Large intestine (tissue), 3 donors: ENCODE measurements at regions not wholly inside any gene's neighbourhood (a gene's known extent, or its start where the extent isn't known, plus 50 kb on each side); places are given as distances from the start of the nearest gene placed in this dataset.

ENCODE experiments used
- DNase-seq, 2 donors: peaks; one replicate each; pipeline versions ENCODE4 v3.0.0 to v3.0.0-alpha.2; 2013
- H3K27ac ChIP-seq: one replicate; pipeline ENCODE4 v1.5.1; 2013; ENCODE audit warnings: low read length
- H3K27me3 ChIP-seq: 2 replicates; pipeline ENCODE4 v1.6.1; 2013; ENCODE audit warnings: low read length; ENCODE audit not compliant: control insufficient read depth, insufficient read depth
- H3K36me3 ChIP-seq: 2 replicates; pipeline ENCODE4 v1.6.1; 2013; ENCODE audit warnings: low read length; ENCODE audit not compliant: control insufficient read depth, insufficient read depth
- H3K4me1 ChIP-seq: one replicate; pipeline ENCODE4 v1.6.1; 2013; ENCODE audit warnings: low read length; ENCODE audit not compliant: control insufficient read depth, insufficient read depth
- H3K4me3 ChIP-seq: one replicate; pipeline ENCODE4 v1.5.1; 2013; ENCODE audit warnings: low read length
- H3K9me3 ChIP-seq: one replicate; pipeline ENCODE4 v1.6.1; 2013; ENCODE audit warnings: mild to moderate bottlenecking, low read depth, low read length, moderate library complexity; ENCODE audit not compliant: control insufficient read depth
- WGBS: methylation state at CpG from one replicate; pipeline ENCODE4 v1.1.5; 2013; ENCODE audit warnings: low lambda C conversion rate; ENCODE audit not compliant: insufficient coverage; 5-methylcytosine and 5-hydroxymethylcytosine counted together

DNA sequence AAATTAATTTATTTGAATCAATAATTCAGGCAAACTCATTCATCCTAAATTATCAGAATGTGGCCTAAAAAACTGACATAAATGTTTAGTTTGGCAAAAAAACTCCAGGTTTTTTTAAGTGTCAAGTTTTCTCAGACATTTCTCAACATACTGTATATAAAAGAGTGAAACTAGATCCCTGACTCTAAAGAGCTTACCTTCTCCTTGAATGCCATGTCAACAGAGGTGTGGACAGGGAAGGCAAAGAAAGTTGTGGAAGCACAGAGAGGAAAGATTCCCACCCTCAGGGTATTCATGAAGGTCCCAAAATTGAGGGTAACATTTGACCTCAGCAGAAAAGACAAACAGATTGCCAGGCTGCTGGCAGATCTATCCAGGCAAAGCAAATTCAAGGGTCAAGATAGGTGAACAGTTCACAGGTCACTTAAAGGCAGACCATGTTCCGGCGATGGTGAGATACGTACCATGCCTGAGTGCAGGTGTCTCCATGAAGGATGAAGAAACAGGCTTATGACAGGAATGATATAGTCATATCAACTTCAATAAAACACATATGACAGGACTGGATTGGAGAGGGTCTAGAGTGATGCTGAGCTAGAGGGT, 1638.3 kb upstream of the ZEB2 start:
- no peaks in the 10 kb centered on the region for H3K4me1 ChIP-seq
- no peak overlapping the region for H3K4me3 ChIP-seq
- H3K36me3 ChIP-seq: no peaks in the 10 kb centered on the region
- no peak for DNase-seq
- WGBS: no CpG with 5 or more reads among the region's 3 CpGs
- H3K27me3 ChIP-seq: no peaks in the 10 kb centered on the region
- no peaks in the 10 kb centered on the region for H3K9me3 ChIP-seq
- no peak overlapping the region for H3K27ac ChIP-seq

DNA sequence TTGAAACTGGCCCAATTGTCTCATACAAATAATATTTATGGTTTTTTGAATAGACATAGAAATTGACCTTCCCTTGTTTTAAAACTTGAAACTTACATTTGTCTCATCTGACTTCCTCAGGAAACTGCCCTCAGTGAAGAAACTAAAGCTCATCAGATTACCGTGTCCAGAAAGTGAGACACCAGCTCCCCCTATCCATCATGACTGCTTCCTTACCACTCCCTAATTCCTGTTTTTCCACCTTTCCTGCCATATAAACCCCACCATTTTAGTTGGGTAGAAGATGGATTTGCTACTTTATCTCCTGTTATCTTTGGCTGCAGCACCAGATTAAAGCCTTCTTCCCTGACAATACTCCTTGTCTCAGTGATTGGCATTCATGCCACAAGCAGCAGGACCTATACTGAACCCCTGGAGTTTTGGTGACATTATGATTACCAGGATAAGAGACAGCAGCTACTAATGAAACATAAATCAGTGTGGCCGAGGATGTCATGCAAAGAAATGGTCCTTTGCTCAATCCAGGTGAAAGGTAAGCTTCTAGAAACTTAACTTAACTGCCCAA, 1627.6 kb upstream of the ZEB2 start:
- Histone ChIP-seq H3K36me3 (no peaks in the 10 kb centered on the region), H3K27ac (no peak overlapping the region), H3K9me3 (no peaks in the 10 kb centered on the region), H3K4me1 (no peaks in the 10 kb centered on the region), H3K4me3 (no peak overlapping the region), H3K27me3 (no peaks in the 10 kb centered on the region)
- no peak for DNase-seq
- 83% methylated on average over 1 of the region's 2 CpGs for WGBS

DNA sequence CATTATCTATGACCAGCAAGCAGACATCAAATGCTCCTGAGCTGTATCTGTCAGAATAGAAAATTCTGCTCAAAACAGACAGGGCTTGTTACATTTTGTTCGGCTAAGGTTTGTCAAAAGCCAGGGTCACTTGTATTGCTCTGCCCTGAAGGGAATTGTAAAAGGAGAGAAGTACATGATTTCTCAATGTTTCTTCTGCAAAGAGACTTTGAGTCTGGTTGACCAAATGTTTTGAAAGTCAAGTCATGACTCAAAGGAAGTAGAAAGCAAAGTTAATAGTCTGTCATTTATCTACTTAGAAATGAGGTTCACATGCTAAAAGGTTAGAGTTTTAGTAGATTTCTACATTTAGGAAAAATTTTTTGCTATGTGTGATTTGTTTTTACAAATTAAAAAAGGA, 1624.1 kb upstream of the ZEB2 start:
- Histone ChIP-seq H3K4me3 (no peak overlapping the region), H3K9me3 (no peaks in the 10 kb centered on the region)
- WGBS: no CpG with 5 or more reads among the region's 1 CpG

DNA sequence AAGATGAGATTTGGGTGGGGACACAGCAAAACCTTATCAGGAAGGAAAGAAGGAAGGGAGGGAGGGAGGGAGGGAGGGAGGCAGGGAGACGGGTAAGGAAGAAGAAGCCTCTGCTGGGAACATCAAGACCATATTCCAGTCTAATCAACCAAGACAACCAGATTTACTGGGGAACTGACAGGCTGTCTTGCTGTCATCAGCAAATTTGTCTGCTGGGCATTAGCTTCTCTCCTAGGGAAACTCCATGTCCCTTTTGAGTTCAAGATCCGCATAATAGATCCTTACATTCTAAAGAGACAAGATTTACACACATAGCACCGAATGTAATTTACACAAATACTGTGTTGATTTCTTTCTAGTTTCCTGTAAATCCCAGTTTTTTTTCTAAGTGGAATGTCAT, 1618.9 kb upstream of the ZEB2 start:
- no peaks in the 10 kb centered on the region for H3K27me3 ChIP-seq
- DNase-seq: no peak
- H3K27ac ChIP-seq: no peak overlapping the region
- H3K4me1 ChIP-seq: no peaks in the 10 kb centered on the region
- peaks cover 2% of the 10 kb centered on the region for H3K9me3 ChIP-seq
- WGBS: no CpG with 5 or more reads among the region's 3 CpGs
- H3K4me3 ChIP-seq: no peak overlapping the region
- H3K36me3 ChIP-seq: no peaks in the 10 kb centered on the region

More for the DNA sequence above, 1624.1 kb upstream of the ZEB2 start:
- Histone ChIP-seq H3K27me3 (no peaks in the 10 kb centered on the region), H3K27ac (no peak overlapping the region), H3K4me1 (no peaks in the 10 kb centered on the region), H3K36me3 (no peaks in the 10 kb centered on the region)
- DNase-seq: no peak

DNA sequence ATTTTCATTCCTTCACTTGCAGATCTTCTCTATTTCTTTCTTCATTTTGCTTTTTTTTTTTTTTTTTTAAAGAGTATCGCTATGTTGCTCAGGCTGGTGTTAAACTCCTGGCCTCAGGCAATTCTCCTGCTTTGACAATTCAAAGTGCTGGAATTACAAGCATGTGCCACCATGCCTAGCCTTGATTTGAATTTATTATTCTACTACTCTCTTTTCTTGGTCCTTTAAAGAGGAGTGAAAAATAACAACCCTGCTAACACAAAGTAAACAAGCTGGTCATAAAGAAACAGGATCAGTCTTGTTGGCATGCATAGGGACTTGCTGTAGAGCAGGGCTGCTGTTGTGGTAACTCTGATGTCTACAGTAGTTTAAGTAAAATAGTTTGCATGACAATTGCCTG, 1615.3 kb upstream of the ZEB2 start:
- Histone ChIP-seq H3K27me3 (no peaks in the 10 kb centered on the region), H3K4me3 (no peak overlapping the region), H3K9me3 (peaks cover 2% of the 10 kb centered on the region), H3K27ac (no peak overlapping the region), H3K36me3 (no peaks in the 10 kb centered on the region), H3K4me1 (no peaks in the 10 kb centered on the region)
- no CpG with 5 or more reads among the region's 1 CpG for WGBS
- DNase-seq: no peak

DNA sequence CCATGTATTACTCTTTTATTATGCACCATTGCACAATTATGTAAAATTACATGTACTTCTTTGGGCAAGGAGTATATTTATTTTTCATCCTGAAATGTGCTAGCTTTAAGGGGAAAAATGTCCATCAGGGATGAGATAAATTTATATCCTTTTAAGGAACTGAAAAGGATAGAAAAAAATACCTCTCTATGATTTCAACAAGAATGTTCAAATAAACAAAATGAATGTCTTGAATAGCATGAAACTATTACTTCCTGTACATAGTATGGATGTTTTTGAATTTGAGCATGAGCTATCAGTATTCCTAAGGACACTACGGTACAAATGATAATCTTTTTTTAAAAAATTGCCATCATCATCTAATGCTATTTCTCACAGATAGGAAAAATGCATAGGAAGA, 1611.9 kb upstream of the ZEB2 start:
- WGBS: no CpG with 5 or more reads among the region's 1 CpG
- Histone ChIP-seq H3K9me3 (no peaks in the 10 kb centered on the region), H3K27ac (no peak overlapping the region), H3K4me1 (no peaks in the 10 kb centered on the region), H3K27me3 (no peaks in the 10 kb centered on the region), H3K36me3 (no peaks in the 10 kb centered on the region), H3K4me3 (no peak overlapping the region)
- DNase-seq: no peak

DNA sequence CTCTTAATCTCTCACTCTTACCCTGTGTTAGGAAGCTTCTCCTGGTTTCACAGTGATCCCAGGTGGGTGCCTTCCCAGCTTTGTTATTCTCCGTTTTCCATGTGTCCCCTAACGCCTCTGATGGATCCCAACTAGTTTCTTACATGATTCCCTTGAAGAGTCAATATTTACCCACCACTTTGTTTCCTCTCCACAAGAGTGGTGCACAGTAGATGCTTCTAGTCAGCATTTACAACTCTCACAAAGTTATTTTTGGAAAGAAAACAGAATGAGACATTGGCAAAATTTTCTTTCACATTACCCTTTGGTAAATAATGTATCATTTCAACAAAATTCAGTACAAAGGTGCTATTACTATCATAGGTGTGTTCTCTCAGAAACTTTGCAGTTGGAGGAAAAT, 1611.1 kb upstream of the ZEB2 start:
- Histone ChIP-seq H3K9me3 (no peaks in the 10 kb centered on the region), H3K27me3 (no peaks in the 10 kb centered on the region), H3K4me3 (no peak overlapping the region), H3K4me1 (no peaks in the 10 kb centered on the region), H3K36me3 (no peaks in the 10 kb centered on the region), H3K27ac (no peak overlapping the region)
- no peak for DNase-seq
- WGBS: no CpG with 5 or more reads among the region's 2 CpGs

DNA sequence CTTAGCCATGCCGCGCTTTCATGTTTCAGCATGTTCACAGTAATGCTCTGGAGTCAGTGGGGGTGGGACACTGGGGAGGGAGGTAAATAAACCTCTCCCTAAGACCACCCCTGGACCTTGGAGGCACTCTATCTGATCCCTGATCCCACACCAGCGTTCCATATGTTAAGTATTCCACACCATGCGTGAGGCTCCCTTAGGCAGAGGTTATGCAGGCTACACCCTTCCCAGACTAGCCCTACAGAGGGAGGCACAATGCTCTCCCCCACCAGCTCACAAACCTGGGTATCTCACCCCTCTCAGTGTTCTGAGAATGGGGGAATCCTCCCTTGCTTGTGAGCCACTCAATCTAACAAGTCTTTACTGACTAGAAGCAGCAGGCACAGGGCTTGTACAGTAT, 1610.4 kb upstream of the ZEB2 start:
- no peaks in the 10 kb centered on the region for H3K36me3 ChIP-seq
- no CpG with 5 or more reads among the region's 4 CpGs for WGBS
- H3K4me1 ChIP-seq: no peaks in the 10 kb centered on the region
- H3K27ac ChIP-seq: no peak overlapping the region
- H3K4me3 ChIP-seq: no peak overlapping the region
- H3K27me3 ChIP-seq: no peaks in the 10 kb centered on the region
- DNase-seq: no peak
- H3K9me3 ChIP-seq: no peaks in the 10 kb centered on the region

DNA sequence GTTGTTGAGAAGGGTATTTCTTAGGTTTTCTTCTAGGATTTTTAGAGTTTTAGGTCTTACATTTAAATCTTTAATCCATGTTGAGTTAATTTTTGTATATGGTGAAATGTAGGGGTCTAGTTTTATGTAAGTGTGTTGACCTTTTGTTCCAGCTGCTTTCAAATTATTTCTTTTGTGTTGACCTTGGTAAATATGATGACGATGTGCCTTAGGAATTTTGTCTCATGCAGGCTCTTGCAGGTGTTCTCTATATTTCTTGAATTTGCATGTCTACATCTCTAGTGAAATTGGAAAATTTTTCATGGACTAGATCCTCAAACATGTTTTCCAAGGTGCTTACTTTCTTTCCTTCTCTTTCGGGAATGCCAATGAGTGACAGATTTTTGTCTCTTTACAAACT, 1609.3 kb upstream of the ZEB2 start:
- Histone ChIP-seq H3K36me3 (no peaks in the 10 kb centered on the region), H3K4me1 (no peaks in the 10 kb centered on the region), H3K27me3 (no peaks in the 10 kb centered on the region), H3K27ac (no peak overlapping the region), H3K4me3 (no peak overlapping the region), H3K9me3 (no peaks in the 10 kb centered on the region)
- 85% methylated on average over 2 of the region's 2 CpGs for WGBS
- DNase-seq: no peak

DNA sequence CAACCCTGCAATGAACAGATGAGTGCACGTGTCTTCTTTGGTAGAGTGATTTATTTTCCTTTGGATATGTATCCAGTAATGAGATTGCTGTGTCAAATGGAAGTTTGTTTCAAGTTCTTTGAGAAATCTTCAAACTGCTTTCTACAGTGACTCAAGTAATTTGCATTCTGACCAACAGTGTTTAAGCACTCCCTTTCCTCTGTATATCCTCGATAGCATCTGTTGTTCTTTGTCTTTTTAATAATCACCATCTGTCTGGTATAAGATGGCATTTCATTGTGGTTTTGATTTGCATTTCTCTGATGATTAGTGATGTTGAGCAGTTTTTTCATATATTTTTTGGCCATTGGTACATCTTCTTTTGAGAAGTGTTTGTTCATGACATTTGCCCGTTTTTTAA, 1608.3 kb upstream of the ZEB2 start:
- Histone ChIP-seq H3K27ac (no peak overlapping the region), H3K27me3 (no peaks in the 10 kb centered on the region), H3K4me1 (no peaks in the 10 kb centered on the region), H3K9me3 (no peaks in the 10 kb centered on the region), H3K36me3 (no peaks in the 10 kb centered on the region), H3K4me3 (no peak overlapping the region)
- no peak for DNase-seq
- 100% methylated on average over 1 of the region's 3 CpGs for WGBS

DNA sequence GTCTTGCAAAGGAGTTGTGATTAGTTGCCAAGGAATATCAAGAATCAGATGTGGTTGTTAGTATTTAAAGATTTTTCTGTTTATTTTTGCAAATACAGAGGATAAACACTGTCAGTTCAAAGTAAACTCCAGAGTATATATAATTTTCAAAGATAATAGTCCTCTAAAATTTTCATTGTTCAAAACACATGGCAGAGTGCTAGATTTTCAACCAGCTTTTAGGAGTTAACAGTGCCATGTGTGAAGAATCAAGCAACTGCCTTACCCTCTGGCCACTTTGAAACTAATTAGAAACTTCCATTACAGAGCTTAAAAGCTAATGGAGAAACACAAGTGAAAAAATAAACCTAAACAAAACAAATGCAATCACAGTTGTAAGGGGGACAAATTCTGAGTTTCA, 1605.6 kb upstream of the ZEB2 start:
- no peak for DNase-seq
- Histone ChIP-seq H3K4me1 (no peaks in the 10 kb centered on the region), H3K27me3 (no peaks in the 10 kb centered on the region), H3K9me3 (no peaks in the 10 kb centered on the region), H3K36me3 (no peaks in the 10 kb centered on the region), H3K4me3 (no peak overlapping the region), H3K27ac (no peak overlapping the region)
